H1 (cell line): ENCODE measurements at regions not wholly inside any gene's neighbourhood (a gene's known extent, or its start where the extent isn't known, plus 50 kb on each side); places are given as distances from the start of the nearest gene placed in this dataset.

ENCODE experiments used
- CTCF ChIA-PET: fragments of 300-600 bp; sonication (Branson Sonifier 250); formaldehyde crosslinking; loops from one replicate; lab custom pipeline; 2021; ENCODE audit not compliant: partially characterized antibody; lab: Charles Lee
- POLR2A ChIA-PET: fragments of 300-600 bp; sonication (Branson Sonifier 250); formaldehyde crosslinking; loops from one replicate; lab custom pipeline; 2021; ENCODE audit warnings: inconsistent platforms; ENCODE audit not compliant: partially characterized antibody; lab: Charles Lee
- DNase-seq, 2 experiments: peaks; one replicate each; pipeline versions ENCODE4 v3.0.0 to v3.0.0-alpha.2; 2010 to 2022; ENCODE audit warnings: low spot score in 2 of 2, low read depth in 1 of 2, mixed read lengths in 1 of 2
- FAIRE-seq: peaks from 2 replicates; lab custom pipeline; 2011; peaks lifted over from hg19 to GRCh38; lab: Jason Lieb, UNC
- H2AFZ ChIP-seq: 2 replicates; pipeline ENCODE4 v1.8.1; 2012; ENCODE audit warnings: low read length, inconsistent platforms
- H2AK5ac ChIP-seq: 2 replicates; pipeline ENCODE4 v1.6.1; 2013; ENCODE audit warnings: low read depth, low read length
- H2BK120ac ChIP-seq: replicated peaks from 2 replicates; pipeline ENCODE3; 2013; ENCODE audit warnings: low read depth, low read length, inconsistent platforms
- H2BK12ac ChIP-seq: 2 replicates; pipeline ENCODE4 v1.6.1; 2013; ENCODE audit warnings: low read depth, low read length
- H2BK15ac ChIP-seq: 2 replicates; pipeline ENCODE4 v1.6.1; 2013; ENCODE audit warnings: low read length
- H2BK20ac ChIP-seq: 2 replicates; pipeline ENCODE4 v1.6.1; 2013; ENCODE audit warnings: low read length
- H2BK5ac ChIP-seq: 2 replicates; pipeline ENCODE4 v1.6.1; 2013; ENCODE audit warnings: low read depth, low read length
- H3K14ac ChIP-seq: 2 replicates; pipeline ENCODE4 v1.6.1; 2013; ENCODE audit warnings: inconsistent platforms; ENCODE audit not compliant: insufficient read length
- H3K18ac ChIP-seq: 2 replicates; pipeline ENCODE4 v1.6.1; 2013; ENCODE audit warnings: low read length; ENCODE audit errors: extremely low read depth
- H3K23ac ChIP-seq: 2 replicates; pipeline ENCODE4 v1.6.1; 2013; ENCODE audit warnings: inconsistent platforms; ENCODE audit not compliant: insufficient read length
- H3K23me2 ChIP-seq: 2 replicates; pipeline ENCODE4 v1.6.1; 2013; ENCODE audit warnings: low read depth, low read length
- H3K27ac ChIP-seq: 2 replicates; pipeline ENCODE4 v1.6.1; 2011; ENCODE audit warnings: low read depth, low read length, inconsistent platforms
- H3K27me3 ChIP-seq, 4 experiments: replicated peaks in 1 of 4; 1 replicate in 1 of 4; 2 replicates in 3 of 4; pipeline versions ENCODE4 v1.6.1 to v1.8.1; 2011 to 2013; ENCODE audit warnings: low read length in 3 of 4, mild to moderate bottlenecking in 3 of 4, inconsistent platforms in 2 of 4, mixed read lengths in 2 of 4, moderate library complexity in 1 of 4; ENCODE audit not compliant: control insufficient read depth in 3 of 4, insufficient read depth in 3 of 4; ENCODE audit errors: extremely low read depth in 1 of 4
- H3K36me3 ChIP-seq, 4 experiments: 2 replicates each; pipeline versions ENCODE4 v1.6.1 to v1.8.1; 2011 to 2013; ENCODE audit warnings: mild to moderate bottlenecking in 4 of 4, low read length in 3 of 4, moderate library complexity in 2 of 4, control low read depth in 1 of 4, inconsistent platforms in 1 of 4; ENCODE audit not compliant: insufficient read depth in 4 of 4, control insufficient read depth in 2 of 4
- H3K4ac ChIP-seq: replicated peaks from 2 replicates; pipeline ENCODE3; 2013; ENCODE audit warnings: low read length, low read depth, mixed read lengths, inconsistent platforms; ENCODE audit not compliant: insufficient read length
- H3K4me1 ChIP-seq, 4 experiments: replicated peaks in 1 of 4; 1 replicate in 1 of 4; 2 replicates in 3 of 4; pipeline versions ENCODE4 v1.6.1 to v1.8.1; 2011 to 2013; ENCODE audit warnings: low read length in 3 of 4, inconsistent platforms in 2 of 4, mixed read lengths in 1 of 4; ENCODE audit not compliant: insufficient read depth in 4 of 4, control insufficient read depth in 3 of 4
- H3K4me2 ChIP-seq, 2 experiments: 2 replicates each; pipeline versions ENCODE4 v1.6.1 to v1.8.1; 2011 to 2013; ENCODE audit warnings: low read depth in 2 of 2, low read length in 2 of 2, control low read depth in 1 of 2, inconsistent platforms in 1 of 2, mild to moderate bottlenecking in 1 of 2; ENCODE audit not compliant: insufficient read depth in 1 of 2
- H3K4me3 ChIP-seq, 4 experiments: fragments of 200-600, 300-600 bp in 1 of 4; sonication (generic), shearing (Covaris generic), sonication (Bioruptor Twin) in 1 of 4; 2 replicates each; pipeline versions ENCODE4 v1.5.1 to v1.8.1; 2011 to 2016; ENCODE audit warnings: low read length in 4 of 4, low read depth in 3 of 4, control low read depth in 2 of 4, inconsistent platforms in 2 of 4, mild to moderate bottlenecking in 2 of 4, mixed read lengths in 1 of 4, moderate library complexity in 1 of 4; ENCODE audit not compliant: insufficient read depth in 2 of 4; ENCODE audit errors: extremely low read depth in 1 of 4
- H3K56ac ChIP-seq: replicated peaks from 2 replicates; pipeline ENCODE3; 2013; ENCODE audit warnings: low read depth, mild to moderate bottlenecking, mixed read lengths, low read length, inconsistent platforms; ENCODE audit not compliant: insufficient read length
- H3K79me1 ChIP-seq: 2 replicates; pipeline ENCODE4 v1.6.1; 2013; ENCODE audit warnings: low read depth, low read length, control low read depth
- H3K79me2 ChIP-seq, 2 experiments: 2 replicates each; pipeline versions ENCODE4 v1.6.1 to v1.8.1; 2012 to 2013; ENCODE audit warnings: low read length in 2 of 2, mild to moderate bottlenecking in 2 of 2, inconsistent platforms in 1 of 2; ENCODE audit not compliant: insufficient read depth in 2 of 2, control insufficient read depth in 1 of 2
- H3K9ac ChIP-seq, 4 experiments: replicated peaks in 1 of 4; 1 replicate in 1 of 4; 2 replicates in 3 of 4; pipeline versions ENCODE4 v1.6.1 to v1.8.1; 2011 to 2013; ENCODE audit warnings: low read depth in 3 of 4, low read length in 3 of 4, control low read depth in 2 of 4, mild to moderate bottlenecking in 2 of 4, moderate library complexity in 2 of 4, inconsistent platforms in 1 of 4; ENCODE audit errors: extremely low read depth in 1 of 4
- H3K9me3 ChIP-seq, 2 experiments: 2 replicates each; pipeline versions ENCODE4 v1.6.1 to v1.8.1; 2012 to 2013; ENCODE audit warnings: mild to moderate bottlenecking in 2 of 2, moderate library complexity in 2 of 2, control low read depth in 1 of 2, inconsistent platforms in 1 of 2, low read depth in 1 of 2, low read length in 1 of 2, mixed read lengths in 1 of 2; ENCODE audit not compliant: insufficient read depth in 2 of 2
- H4K20me1 ChIP-seq, 2 experiments: replicated peaks in 1 of 2; 2 replicates each; pipeline versions ENCODE3 to v1.8.1; 2011 to 2013; ENCODE audit warnings: inconsistent platforms in 2 of 2, low read length in 2 of 2, mild to moderate bottlenecking in 1 of 2; ENCODE audit not compliant: insufficient read depth in 2 of 2, control insufficient read depth in 1 of 2
- H4K5ac ChIP-seq: 2 replicates; pipeline ENCODE4 v1.6.1; 2013; ENCODE audit warnings: low read length, low read depth, mixed read lengths, inconsistent platforms; ENCODE audit not compliant: insufficient read length
- H4K8ac ChIP-seq: 2 replicates; pipeline ENCODE4 v1.8.0; 2013; ENCODE audit warnings: mild to moderate bottlenecking, moderate library complexity, low read length, inconsistent platforms; ENCODE audit not compliant: insufficient read depth; ENCODE audit errors: extremely low read depth
- H4K91ac ChIP-seq: replicated peaks from 2 replicates; pipeline ENCODE3; 2013; ENCODE audit warnings: low read length, mixed read lengths, inconsistent platforms; ENCODE audit not compliant: insufficient read length
- BRCA1 ChIP-seq: IDR thresholded peaks from 2 replicates; pipeline ENCODE4 v1.6.1; 2012; ENCODE audit warnings: low read depth, low read length, improper control_type of control experiment
- CHD2 ChIP-seq: IDR thresholded peaks from 2 replicates; pipeline ENCODE4 v1.6.1; 2012; ENCODE audit warnings: low read length, improper control_type of control experiment
- JUN ChIP-seq: IDR thresholded peaks from 2 replicates; pipeline ENCODE4 v1.6.1; 2011; ENCODE audit warnings: low read depth, mild to moderate bottlenecking, improper control_type of control experiment, low read length
- NANOG ChIP-seq: IDR thresholded peaks from 2 replicates; pipeline ENCODE4 v1.6.1; 2011; ENCODE audit warnings: low read length, low read depth, mild to moderate bottlenecking, inconsistent platforms; ENCODE audit not compliant: insufficient read depth, poor library complexity, severe bottlenecking
- RBBP5 ChIP-seq: IDR thresholded peaks from 2 replicates; pipeline ENCODE4 v1.7.1; 2012; ENCODE audit warnings: low read depth, mild to moderate bottlenecking, inconsistent platforms, low read length, moderate library complexity, borderline replicate concordance
- SP2 ChIP-seq: IDR thresholded peaks from 2 replicates; pipeline ENCODE4 v1.6.1; 2012; ENCODE audit warnings: mild to moderate bottlenecking, low read length, inconsistent platforms
- TAF1 ChIP-seq: IDR thresholded peaks from 2 replicates; pipeline ENCODE4 v1.6.1; 2011; ENCODE audit warnings: mild to moderate bottlenecking, low read depth, low read length
- WGBS, 2 experiments: shearing (Covaris generic) in 1 of 2; methylation state at CpG; one replicate each; pipeline versions ENCODE4 v1.1.6 to v1.1.7; 2013 to 2015; ENCODE audit warnings: low lambda C conversion rate in 2 of 2, mixed read lengths in 2 of 2, inconsistent platforms in 1 of 2, low coverage in 1 of 2, missing lambda C conversion rate in 1 of 2; ENCODE audit not compliant: insufficient replicate concordance in 2 of 2, insufficient coverage in 1 of 2, insufficient read length in 1 of 2; ENCODE audit errors: extremely low coverage in 1 of 2, missing lambda C conversion rate in 1 of 2; 5-methylcytosine and 5-hydroxymethylcytosine counted together
- TF ChIP-seq, protein P1 (sequence below), 3 experiments: IDR thresholded peaks; 1 replicate in 2 of 3; 2 replicates in 1 of 3; pipeline versions ENCODE4 v1.5.1 to v1.6.1; 2011; ENCODE audit warnings: low read length in 3 of 3, mild to moderate bottlenecking in 3 of 3, inconsistent platforms in 2 of 3, low read depth in 1 of 3, moderate library complexity in 1 of 3; ENCODE audit not compliant: insufficient read depth in 1 of 3; ENCODE audit errors: control extremely low read depth in 1 of 3
- TF ChIP-seq, protein P2 (sequence below): IDR thresholded peaks from 2 replicates; pipeline ENCODE4 v1.6.1; 2012; ENCODE audit warnings: low read length, inconsistent platforms

DNA sequence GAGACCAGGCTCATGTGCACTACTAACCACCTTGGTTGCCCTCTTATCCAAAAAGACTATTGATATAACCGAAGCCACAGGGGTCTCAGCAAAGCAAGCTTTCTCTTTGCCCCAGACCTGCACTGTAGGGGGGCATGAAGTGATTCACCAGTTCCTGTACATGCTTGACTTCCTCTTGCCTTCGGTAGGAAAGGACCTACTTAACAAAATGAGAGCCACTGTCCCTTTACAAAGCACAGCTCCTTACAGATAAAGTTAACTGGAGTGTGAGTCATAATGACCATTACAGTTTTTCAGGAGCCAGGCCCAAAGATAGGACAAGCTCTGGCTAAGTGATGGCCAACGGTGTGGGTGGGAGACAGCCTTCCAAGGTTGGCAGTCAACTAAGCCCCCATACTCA, 622.0 kb upstream of the TSPY4 start:
- Histone ChIP-seq H3K79me1 (no peaks in the 10 kb centered on the region), H2BK15ac (no peak overlapping the region), H3K36me3 (no peaks in the 10 kb centered on the region), H2AFZ (no peak overlapping the region), H4K5ac (no peak overlapping the region), H3K79me2 (no peaks in the 10 kb centered on the region), H3K18ac (no peak overlapping the region), H3K9me3 (peaks cover 17 to 62% of the 10 kb centered on the region in 2 experiments; a peak in 3 of 4 replicates), H3K4me3 (no peak overlapping the region), H4K8ac (no peak overlapping the region), H3K4me1 (no peaks in the 10 kb centered on the region), H3K4ac (no peak overlapping the region), H2BK120ac (no peak overlapping the region), H2AK5ac (no peak overlapping the region), H3K14ac (no peak overlapping the region), H2BK12ac (no peak overlapping the region), H3K23ac (no peak overlapping the region), H3K4me2 (no peak overlapping the region), H3K56ac (no peak overlapping the region), H2BK5ac (no peak overlapping the region), H3K23me2 (no peaks in the 10 kb centered on the region), H3K9ac (no peak overlapping the region), H4K91ac (no peak overlapping the region), H2BK20ac (no peak overlapping the region), H3K27ac (no peak overlapping the region), H3K27me3 (no peaks in the 10 kb centered on the region), H4K20me1 (no peaks in the 10 kb centered on the region)
- POLR2A ChIA-PET = no interaction called here
- TF ChIP-seq RBBP5 (no peak), BRCA1 (no peak), TAF1 (no peak), CHD2 (no peak), SP2 (no peak), JUN (no peak), NANOG (no peak)
- TF ChIP-seq, protein P1, sequence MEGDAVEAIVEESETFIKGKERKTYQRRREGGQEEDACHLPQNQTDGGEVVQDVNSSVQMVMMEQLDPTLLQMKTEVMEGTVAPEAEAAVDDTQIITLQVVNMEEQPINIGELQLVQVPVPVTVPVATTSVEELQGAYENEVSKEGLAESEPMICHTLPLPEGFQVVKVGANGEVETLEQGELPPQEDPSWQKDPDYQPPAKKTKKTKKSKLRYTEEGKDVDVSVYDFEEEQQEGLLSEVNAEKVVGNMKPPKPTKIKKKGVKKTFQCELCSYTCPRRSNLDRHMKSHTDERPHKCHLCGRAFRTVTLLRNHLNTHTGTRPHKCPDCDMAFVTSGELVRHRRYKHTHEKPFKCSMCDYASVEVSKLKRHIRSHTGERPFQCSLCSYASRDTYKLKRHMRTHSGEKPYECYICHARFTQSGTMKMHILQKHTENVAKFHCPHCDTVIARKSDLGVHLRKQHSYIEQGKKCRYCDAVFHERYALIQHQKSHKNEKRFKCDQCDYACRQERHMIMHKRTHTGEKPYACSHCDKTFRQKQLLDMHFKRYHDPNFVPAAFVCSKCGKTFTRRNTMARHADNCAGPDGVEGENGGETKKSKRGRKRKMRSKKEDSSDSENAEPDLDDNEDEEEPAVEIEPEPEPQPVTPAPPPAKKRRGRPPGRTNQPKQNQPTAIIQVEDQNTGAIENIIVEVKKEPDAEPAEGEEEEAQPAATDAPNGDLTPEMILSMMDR (IDR thresholded peaks at IDR 0.05; ENCODE audit: control extremely low read depth in 1 of 3, insufficient read depth in 1 of 3, low read depth in 1 of 3, low read length in 3 of 3) = no peak
- TF ChIP-seq, protein P2, sequence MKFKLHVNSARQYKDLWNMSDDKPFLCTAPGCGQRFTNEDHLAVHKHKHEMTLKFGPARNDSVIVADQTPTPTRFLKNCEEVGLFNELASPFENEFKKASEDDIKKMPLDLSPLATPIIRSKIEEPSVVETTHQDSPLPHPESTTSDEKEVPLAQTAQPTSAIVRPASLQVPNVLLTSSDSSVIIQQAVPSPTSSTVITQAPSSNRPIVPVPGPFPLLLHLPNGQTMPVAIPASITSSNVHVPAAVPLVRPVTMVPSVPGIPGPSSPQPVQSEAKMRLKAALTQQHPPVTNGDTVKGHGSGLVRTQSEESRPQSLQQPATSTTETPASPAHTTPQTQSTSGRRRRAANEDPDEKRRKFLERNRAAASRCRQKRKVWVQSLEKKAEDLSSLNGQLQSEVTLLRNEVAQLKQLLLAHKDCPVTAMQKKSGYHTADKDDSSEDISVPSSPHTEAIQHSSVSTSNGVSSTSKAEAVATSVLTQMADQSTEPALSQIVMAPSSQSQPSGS = no peak
- no peak for DNase-seq
- CTCF ChIA-PET = no interaction called here
- no peak for FAIRE-seq
- 86% methylated on average over 2 of the region's 3 CpGs; no CpG with 5 or more reads in 1 of the 2 experiments for WGBS, 2 experiments
